ENCODE measurements at regions not wholly inside any gene's neighbourhood (a gene's known extent, or its start where the extent isn't known, plus 50 kb on each side); places are given as distances from the start of the nearest gene placed in this dataset.

DNA sequence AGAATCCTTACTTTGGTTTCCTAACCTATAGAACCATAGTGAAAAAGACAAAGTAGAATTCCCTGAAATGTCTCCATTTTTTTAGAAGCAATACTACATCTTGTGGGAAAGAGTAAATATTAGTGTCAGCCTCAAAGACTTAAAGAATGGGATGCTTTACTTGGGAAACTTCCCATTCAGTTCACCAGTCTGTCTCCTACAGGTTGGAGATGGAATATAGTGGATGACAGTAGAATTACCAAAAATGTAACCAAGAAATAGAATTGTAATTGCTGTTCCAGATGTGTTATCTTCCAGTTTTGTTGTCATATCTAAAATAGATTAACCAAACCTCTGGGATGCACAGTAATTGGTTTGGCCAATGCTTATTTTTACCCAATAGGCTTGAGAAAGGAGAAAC lies 338.6 kb upstream of the GRID2 start:
- no peaks in the 10 kb centered on the region for H3K9me3 ChIP-seq (ENCODE audit: control insufficient read depth in 5 of 5, low read length in 5 of 5)
- H3K4me1 ChIP-seq (ENCODE audit: control insufficient read depth in 5 of 5, insufficient read depth in 5 of 5, low read length in 5 of 5), result no peaks in the 10 kb centered on the region
- no peaks in the 10 kb centered on the region for H3K36me3 ChIP-seq (ENCODE audit: control insufficient read depth in 5 of 5, insufficient read depth in 5 of 5, low read length in 5 of 5)
- no peak overlapping the region for H3K27ac ChIP-seq (ENCODE audit: low read depth, low read length)
- no peak overlapping the region for H3K9ac ChIP-seq (ENCODE audit: low read length in 5 of 5)
- no peak overlapping the region for H3K4me3 ChIP-seq (ENCODE audit: low read depth in 1 of 5, low read length in 5 of 5)
- no peaks in the 10 kb centered on the region for H3K27me3 ChIP-seq (ENCODE audit: control insufficient read depth in 5 of 5, insufficient read depth in 4 of 5, low read length in 5 of 5)

DNA sequence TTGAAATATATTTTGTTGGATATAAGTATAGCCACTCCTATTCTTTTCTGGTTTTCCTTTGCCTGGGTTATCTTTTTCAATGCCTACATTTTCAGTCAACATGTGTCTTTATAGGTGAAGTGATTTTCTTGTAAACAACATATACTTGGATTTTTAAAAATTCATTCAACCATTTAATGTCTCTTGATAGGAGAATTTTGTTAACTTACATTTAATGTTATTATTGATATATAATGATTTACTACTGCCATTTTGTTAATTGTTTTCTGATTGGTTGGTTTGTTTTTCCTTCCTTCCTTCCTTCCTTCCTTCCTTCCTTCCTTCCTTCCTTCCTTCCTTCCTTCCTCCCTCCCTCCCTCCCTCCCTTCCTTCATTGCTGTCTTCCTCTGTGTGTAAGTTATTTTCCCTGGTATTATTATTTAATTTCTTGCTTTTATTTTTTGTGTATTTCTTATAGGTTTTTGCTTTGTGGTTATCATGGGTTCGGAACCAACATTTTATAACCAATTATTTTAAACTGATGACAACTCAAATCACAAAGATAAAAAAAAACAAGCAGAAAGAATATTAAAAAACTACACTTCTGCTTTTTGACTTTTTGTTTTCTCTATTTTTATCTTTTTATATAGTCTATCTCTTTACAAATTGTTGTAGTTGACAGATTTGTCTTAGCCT lies 330.1 kb upstream of the GRID2 start:
- Histone ChIP-seq H3K27me3 (ENCODE audit: control insufficient read depth in 5 of 5, insufficient read depth in 4 of 5, low read length in 5 of 5) (no peaks in the 10 kb centered on the region), H3K36me3 (ENCODE audit: control insufficient read depth in 5 of 5, insufficient read depth in 5 of 5, low read length in 5 of 5) (no peaks in the 10 kb centered on the region), H3K9me3 (ENCODE audit: control insufficient read depth in 5 of 5, low read length in 5 of 5) (peaks cover 0 to 13% (median 9%) of the 10 kb centered on the region in 5 donors), H3K4me3 (ENCODE audit: low read depth in 1 of 5, low read length in 5 of 5) (no peak overlapping the region), H3K4me1 (ENCODE audit: control insufficient read depth in 5 of 5, insufficient read depth in 5 of 5, low read length in 5 of 5) (no peaks in the 10 kb centered on the region), H3K9ac (ENCODE audit: low read length in 5 of 5) (no peak overlapping the region), H3K27ac (ENCODE audit: low read depth, low read length) (no peak overlapping the region)

DNA sequence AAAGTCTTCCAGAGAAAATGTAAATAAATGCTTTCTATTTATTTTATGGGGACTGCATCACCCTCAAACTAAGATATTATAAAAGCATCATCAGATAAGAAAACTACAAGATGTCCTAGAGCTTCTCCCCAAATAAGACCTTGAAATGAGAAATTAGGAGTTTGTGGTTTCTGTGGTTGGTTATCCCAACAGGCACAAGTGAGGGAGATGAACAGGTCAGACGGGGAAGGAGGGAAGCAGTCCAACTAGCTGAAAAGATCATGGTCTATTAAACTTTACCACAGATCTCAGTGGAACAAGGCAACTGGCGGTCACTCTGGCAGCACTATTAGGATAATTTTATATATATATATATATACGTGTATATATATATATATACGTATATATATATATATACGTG lies 319.3 kb upstream of the GRID2 start:
- H3K36me3 ChIP-seq (ENCODE audit: control insufficient read depth in 5 of 5, insufficient read depth in 5 of 5, low read length in 5 of 5), result no peaks in the 10 kb centered on the region
- no peak overlapping the region for H3K27ac ChIP-seq (ENCODE audit: low read depth, low read length)
- no peak overlapping the region for H3K9ac ChIP-seq (ENCODE audit: low read length in 5 of 5)
- no peaks in the 10 kb centered on the region for H3K27me3 ChIP-seq (ENCODE audit: control insufficient read depth in 5 of 5, insufficient read depth in 4 of 5, low read length in 5 of 5)
- no peaks in the 10 kb centered on the region for H3K4me1 ChIP-seq (ENCODE audit: control insufficient read depth in 5 of 5, insufficient read depth in 5 of 5, low read length in 5 of 5)
- H3K4me3 ChIP-seq (ENCODE audit: low read depth in 1 of 5, low read length in 5 of 5), result no peak overlapping the region
- H3K9me3 ChIP-seq (ENCODE audit: control insufficient read depth in 5 of 5, low read length in 5 of 5), result no peaks in the 10 kb centered on the region

DNA sequence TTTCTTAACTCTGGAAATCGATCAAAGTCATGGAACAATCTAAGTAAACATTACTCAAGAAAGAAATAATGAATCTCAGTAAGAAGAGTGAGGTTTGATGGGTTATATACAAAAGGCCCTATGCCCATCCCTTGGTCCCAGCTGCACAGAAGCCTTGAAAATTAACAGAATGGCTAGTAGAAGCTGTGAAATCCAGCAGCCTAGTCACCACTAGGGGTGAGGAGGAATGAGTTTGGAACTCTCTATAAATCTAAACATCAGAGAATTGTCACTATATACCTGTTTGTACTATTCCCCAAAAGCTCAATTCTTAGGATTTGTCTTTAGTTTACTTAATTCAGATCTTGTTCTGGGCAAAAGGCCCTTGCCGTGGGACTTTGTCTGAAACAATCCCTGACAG lies 313.9 kb upstream of the GRID2 start:
- H3K4me3 ChIP-seq (ENCODE audit: low read depth in 1 of 5, low read length in 5 of 5), result no peak overlapping the region

DNA sequence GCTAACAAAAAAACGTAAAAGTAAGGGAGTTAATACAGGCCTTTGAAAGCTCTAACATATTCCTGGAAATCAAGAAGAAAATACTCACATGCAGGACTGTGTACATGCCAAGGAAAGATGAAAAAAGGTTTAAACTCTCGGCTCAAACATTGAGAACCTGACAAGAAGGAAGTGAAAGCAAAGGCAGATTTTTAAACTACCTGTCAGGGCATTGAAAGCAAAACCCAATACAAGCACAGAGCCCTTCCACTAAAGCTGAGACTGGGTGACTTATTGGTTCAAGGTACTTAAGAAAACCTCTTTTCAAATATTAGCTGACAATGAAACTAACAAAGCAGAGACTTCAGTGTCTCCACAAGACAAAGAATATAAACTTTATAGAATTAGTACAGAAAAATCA lies 313.0 kb upstream of the GRID2 start:
- Histone ChIP-seq H3K27ac (ENCODE audit: low read depth, low read length) (no peak overlapping the region), H3K4me1 (ENCODE audit: control insufficient read depth in 5 of 5, insufficient read depth in 5 of 5, low read length in 5 of 5) (no peaks in the 10 kb centered on the region), H3K27me3 (ENCODE audit: control insufficient read depth in 5 of 5, insufficient read depth in 4 of 5, low read length in 5 of 5) (no peaks in the 10 kb centered on the region), H3K9ac (ENCODE audit: low read length in 5 of 5) (no peak overlapping the region), H3K36me3 (ENCODE audit: control insufficient read depth in 5 of 5, insufficient read depth in 5 of 5, low read length in 5 of 5) (no peaks in the 10 kb centered on the region), H3K9me3 (ENCODE audit: control insufficient read depth in 5 of 5, low read length in 5 of 5) (no peaks in the 10 kb centered on the region), H3K4me3 (ENCODE audit: low read depth in 1 of 5, low read length in 5 of 5) (no peak overlapping the region)

More for the DNA sequence above, 313.9 kb upstream of the GRID2 start:
- Histone ChIP-seq H3K9ac (ENCODE audit: low read length in 5 of 5) (no peak overlapping the region), H3K9me3 (ENCODE audit: control insufficient read depth in 5 of 5, low read length in 5 of 5) (no peaks in the 10 kb centered on the region), H3K4me1 (ENCODE audit: control insufficient read depth in 5 of 5, insufficient read depth in 5 of 5, low read length in 5 of 5) (no peaks in the 10 kb centered on the region), H3K36me3 (ENCODE audit: control insufficient read depth in 5 of 5, insufficient read depth in 5 of 5, low read length in 5 of 5) (no peaks in the 10 kb centered on the region), H3K27me3 (ENCODE audit: control insufficient read depth in 5 of 5, insufficient read depth in 4 of 5, low read length in 5 of 5) (no peaks in the 10 kb centered on the region), H3K27ac (ENCODE audit: low read depth, low read length) (no peak overlapping the region)

DNA sequence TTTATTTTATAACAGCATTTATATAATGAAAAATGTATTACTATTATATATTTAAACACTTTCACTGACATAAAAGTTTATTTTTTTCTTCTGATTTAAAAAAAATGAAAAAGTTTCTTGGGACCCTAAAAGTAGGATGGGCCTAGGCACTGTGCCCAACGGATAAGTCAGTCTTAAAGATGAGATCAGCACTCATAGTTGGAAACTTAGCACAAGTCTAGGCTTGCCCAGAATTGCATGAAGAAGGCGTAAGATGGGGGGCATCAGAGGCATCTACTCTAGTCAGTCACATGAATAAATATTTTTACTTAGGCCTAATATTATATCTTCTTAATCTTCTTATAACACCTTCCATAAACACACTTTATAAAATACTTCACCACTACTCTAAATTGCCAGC lies 306.7 kb upstream of the GRID2 start:
- Histone ChIP-seq H3K4me3 (ENCODE audit: low read depth in 1 of 5, low read length in 5 of 5) (no peak overlapping the region), H3K27ac (ENCODE audit: low read depth, low read length) (no peak overlapping the region), H3K9me3 (ENCODE audit: control insufficient read depth in 5 of 5, low read length in 5 of 5) (no peaks in the 10 kb centered on the region), H3K27me3 (ENCODE audit: control insufficient read depth in 5 of 5, insufficient read depth in 4 of 5, low read length in 5 of 5) (no peaks in the 10 kb centered on the region), H3K9ac (ENCODE audit: low read length in 5 of 5) (no peak overlapping the region), H3K4me1 (ENCODE audit: control insufficient read depth in 5 of 5, insufficient read depth in 5 of 5, low read length in 5 of 5) (no peaks in the 10 kb centered on the region), H3K36me3 (ENCODE audit: control insufficient read depth in 5 of 5, insufficient read depth in 5 of 5, low read length in 5 of 5) (no peaks in the 10 kb centered on the region)

DNA sequence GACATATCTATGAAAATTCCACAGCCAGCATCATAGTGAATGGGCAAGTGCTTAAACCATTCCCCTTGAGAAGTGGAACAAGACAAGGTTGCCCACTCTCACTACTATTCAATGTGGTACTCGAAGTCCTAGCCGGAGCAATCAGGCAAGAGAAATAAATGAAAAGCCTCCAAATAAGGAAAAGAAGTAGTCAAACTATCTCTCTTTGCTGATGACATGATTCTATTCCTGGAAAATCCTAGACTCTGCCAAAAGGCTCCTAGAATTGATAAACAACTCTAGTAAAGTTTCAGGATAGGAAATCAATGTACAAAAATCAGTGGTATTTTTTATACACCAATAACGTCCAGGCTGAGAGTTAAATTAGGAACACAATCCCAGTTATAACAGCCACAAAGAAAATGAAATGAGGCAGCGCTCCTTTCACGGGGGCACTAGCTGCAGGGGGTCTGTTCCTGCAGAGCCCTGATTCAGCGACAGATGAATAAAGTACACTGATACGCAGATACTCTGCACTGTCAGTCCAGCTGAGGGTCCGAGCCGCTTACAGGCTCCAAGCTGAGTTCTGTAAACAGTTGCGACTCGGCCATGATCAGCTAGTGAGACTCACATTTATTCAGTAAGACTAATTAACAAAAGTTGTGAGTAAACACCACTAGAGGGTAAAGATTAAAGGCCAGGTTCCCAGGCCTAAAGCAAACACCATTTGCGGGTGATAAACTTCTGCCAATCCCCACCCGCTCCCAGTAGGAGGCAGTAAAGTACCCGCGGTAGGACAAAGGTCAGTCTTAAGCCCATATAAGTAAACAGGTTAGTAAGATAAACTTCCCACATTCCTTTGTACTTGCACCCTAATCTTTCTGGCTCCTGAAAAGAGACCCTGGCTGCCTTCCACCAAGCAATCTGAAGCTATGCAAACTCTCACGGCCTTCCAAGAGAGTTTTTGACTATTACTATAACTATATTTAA lies 290.6 kb upstream of the GRID2 start:
- H3K4me3 ChIP-seq (ENCODE audit: low read depth in 1 of 5, low read length in 5 of 5), result no peak overlapping the region
- no peak overlapping the region for H3K27ac ChIP-seq (ENCODE audit: low read depth, low read length)
- no peaks in the 10 kb centered on the region for H3K4me1 ChIP-seq (ENCODE audit: control insufficient read depth in 5 of 5, insufficient read depth in 5 of 5, low read length in 5 of 5)
- H3K27me3 ChIP-seq (ENCODE audit: control insufficient read depth in 5 of 5, insufficient read depth in 4 of 5, low read length in 5 of 5), result peaks cover 0 to 2% (median 0%) of the 10 kb centered on the region in 5 donors
- H3K9ac ChIP-seq (ENCODE audit: low read length in 5 of 5), result no peak overlapping the region
- no peaks in the 10 kb centered on the region for H3K36me3 ChIP-seq (ENCODE audit: control insufficient read depth in 5 of 5, insufficient read depth in 5 of 5, low read length in 5 of 5)
- H3K9me3 ChIP-seq (ENCODE audit: control insufficient read depth in 5 of 5, low read length in 5 of 5), result no peaks in the 10 kb centered on the region

DNA sequence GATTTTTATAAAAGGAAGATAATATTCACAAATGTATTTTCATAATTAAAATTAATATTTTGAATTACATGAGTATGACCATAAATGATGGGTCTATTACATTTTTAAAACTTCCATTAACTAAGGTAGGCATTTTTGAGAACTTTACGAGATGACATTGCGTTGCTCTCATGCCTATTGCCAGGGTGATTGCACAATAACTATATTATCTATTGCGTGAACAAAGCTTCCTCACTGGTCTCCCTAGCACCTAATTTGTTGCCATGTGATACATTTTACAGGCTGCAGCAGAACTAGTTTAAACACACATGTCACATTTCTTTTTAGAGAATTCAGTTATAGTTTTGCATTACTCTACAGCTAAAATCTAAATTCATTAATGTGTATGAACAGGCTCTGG lies 289.7 kb upstream of the GRID2 start:
- Histone ChIP-seq H3K27me3 (ENCODE audit: control insufficient read depth in 5 of 5, insufficient read depth in 4 of 5, low read length in 5 of 5) (peaks cover 0 to 2% (median 0%) of the 10 kb centered on the region in 5 donors), H3K9me3 (ENCODE audit: control insufficient read depth in 5 of 5, low read length in 5 of 5) (no peaks in the 10 kb centered on the region), H3K9ac (ENCODE audit: low read length in 5 of 5) (no peak overlapping the region), H3K4me1 (ENCODE audit: control insufficient read depth in 5 of 5, insufficient read depth in 5 of 5, low read length in 5 of 5) (no peaks in the 10 kb centered on the region), H3K4me3 (ENCODE audit: low read depth in 1 of 5, low read length in 5 of 5) (no peak overlapping the region), H3K27ac (ENCODE audit: low read depth, low read length) (no peak overlapping the region), H3K36me3 (ENCODE audit: control insufficient read depth in 5 of 5, insufficient read depth in 5 of 5, low read length in 5 of 5) (no peaks in the 10 kb centered on the region)

DNA sequence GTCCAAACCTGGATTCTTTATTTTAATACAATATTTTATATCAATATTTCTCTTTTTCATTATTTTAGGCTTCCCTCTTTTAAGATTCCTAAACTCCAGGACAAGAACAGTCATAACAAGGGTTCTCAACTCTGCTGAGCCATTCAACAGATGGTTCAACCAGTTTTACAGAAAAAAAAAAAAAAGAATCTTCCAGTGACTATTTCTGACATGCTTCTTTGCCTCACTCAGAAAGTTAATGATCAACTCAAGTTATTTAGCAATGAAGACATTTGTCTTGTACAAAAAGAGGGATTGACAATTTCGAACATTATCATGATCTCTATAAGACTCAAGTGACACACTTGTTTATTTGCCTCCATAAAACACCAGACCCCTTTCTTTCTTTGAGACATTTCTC lies 282.6 kb upstream of the GRID2 start:
- Histone ChIP-seq H3K4me3 (ENCODE audit: low read depth in 1 of 5, low read length in 5 of 5) (no peak overlapping the region), H3K9ac (ENCODE audit: low read length in 5 of 5) (no peak overlapping the region), H3K27me3 (ENCODE audit: control insufficient read depth in 5 of 5, insufficient read depth in 4 of 5, low read length in 5 of 5) (no peaks in the 10 kb centered on the region), H3K36me3 (ENCODE audit: control insufficient read depth in 5 of 5, insufficient read depth in 5 of 5, low read length in 5 of 5) (no peaks in the 10 kb centered on the region), H3K9me3 (ENCODE audit: control insufficient read depth in 5 of 5, low read length in 5 of 5) (no peaks in the 10 kb centered on the region), H3K27ac (ENCODE audit: low read depth, low read length) (no peak overlapping the region), H3K4me1 (ENCODE audit: control insufficient read depth in 5 of 5, insufficient read depth in 5 of 5, low read length in 5 of 5) (no peaks in the 10 kb centered on the region)

DNA sequence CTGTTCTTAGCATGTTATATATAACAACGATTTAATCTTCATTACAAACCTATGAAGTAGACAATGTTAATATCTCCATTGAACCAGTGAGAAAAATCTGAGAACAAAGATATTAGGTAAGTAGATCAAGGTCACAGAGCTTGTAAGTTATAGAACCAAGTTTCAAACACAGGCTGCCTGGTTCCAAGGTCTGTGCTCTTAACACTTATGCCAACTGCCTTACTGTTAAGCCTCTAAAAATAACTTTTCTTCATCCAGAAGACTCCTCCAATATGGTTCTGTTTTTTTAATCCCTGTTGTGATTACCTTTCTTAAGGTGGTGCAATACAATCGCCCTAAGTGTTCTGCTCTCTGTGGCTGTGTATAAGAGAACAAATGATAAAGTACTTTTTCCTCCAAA lies 282.0 kb upstream of the GRID2 start:
- Histone ChIP-seq H3K4me1 (ENCODE audit: control insufficient read depth in 5 of 5, insufficient read depth in 5 of 5, low read length in 5 of 5) (no peaks in the 10 kb centered on the region), H3K4me3 (ENCODE audit: low read depth in 1 of 5, low read length in 5 of 5) (no peak overlapping the region)

More for the DNA sequence above, 282.0 kb upstream of the GRID2 start:
- Histone ChIP-seq H3K27ac (ENCODE audit: low read depth, low read length) (no peak overlapping the region), H3K9me3 (ENCODE audit: control insufficient read depth in 5 of 5, low read length in 5 of 5) (no peaks in the 10 kb centered on the region), H3K9ac (ENCODE audit: low read length in 5 of 5) (no peak overlapping the region), H3K36me3 (ENCODE audit: control insufficient read depth in 5 of 5, insufficient read depth in 5 of 5, low read length in 5 of 5) (no peaks in the 10 kb centered on the region), H3K27me3 (ENCODE audit: control insufficient read depth in 5 of 5, insufficient read depth in 4 of 5, low read length in 5 of 5) (no peaks in the 10 kb centered on the region)
